Left lobe of liver (tissue), 2 donors: ENCODE measurements at regions not wholly inside any gene's neighbourhood (a gene's known extent, or its start where the extent isn't known, plus 50 kb on each side); places are given as distances from the start of the nearest gene placed in this dataset.

ENCODE experiments used
- ATAC-seq: fragments of 200-7000 bp; cut with Tn5 transposase; one replicate; pipeline ENCODE4 v1.9.1; 2020; ENCODE audit warnings: mild to moderate bottlenecking, moderate library complexity
- DNase-seq: peaks from one replicate; pipeline ENCODE4 v3.0.0-alpha.2; 2020; ENCODE audit warnings: low spot score
- donor health status: DM: no; HTN: no; CAD: no; lungs with moderate emphysema.
- donor health status: DM: no; HTN: yes; CAD: no.

DNA sequence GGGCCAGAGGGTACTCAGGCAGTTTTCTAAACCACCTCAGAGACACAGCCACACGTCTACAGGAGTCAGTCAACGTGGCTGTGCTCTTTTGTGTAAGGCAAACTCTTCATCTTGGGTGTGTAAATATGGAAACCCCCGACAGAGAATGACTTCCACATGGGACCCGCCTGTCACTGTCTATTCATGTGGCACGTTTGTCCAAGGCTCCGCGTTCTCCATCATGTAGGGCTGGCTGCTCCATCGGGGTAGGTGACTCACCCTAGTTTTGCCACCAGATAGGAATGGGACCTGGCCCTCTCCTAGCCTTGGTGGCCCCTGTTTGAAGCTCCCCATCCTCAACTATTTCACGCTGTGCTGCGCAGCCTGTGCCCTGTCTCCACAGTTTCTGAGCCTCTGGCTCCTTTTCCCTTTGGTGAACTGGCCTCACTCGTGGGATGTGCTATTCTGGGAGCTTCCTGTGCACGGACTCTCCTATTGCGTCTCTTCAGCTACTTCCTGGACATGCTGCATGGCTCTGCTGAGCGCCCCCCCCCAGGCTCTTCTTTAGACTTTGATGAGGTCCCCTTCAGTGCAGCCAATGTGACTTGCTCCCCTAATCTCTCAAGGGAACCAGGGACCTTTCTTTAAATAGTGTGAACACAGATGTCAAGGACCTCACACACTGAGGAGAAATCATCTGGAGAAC lies 143.2 kb upstream of the PDE10A start:
- ATAC-seq (no peak), DNase-seq (no peak)

DNA sequence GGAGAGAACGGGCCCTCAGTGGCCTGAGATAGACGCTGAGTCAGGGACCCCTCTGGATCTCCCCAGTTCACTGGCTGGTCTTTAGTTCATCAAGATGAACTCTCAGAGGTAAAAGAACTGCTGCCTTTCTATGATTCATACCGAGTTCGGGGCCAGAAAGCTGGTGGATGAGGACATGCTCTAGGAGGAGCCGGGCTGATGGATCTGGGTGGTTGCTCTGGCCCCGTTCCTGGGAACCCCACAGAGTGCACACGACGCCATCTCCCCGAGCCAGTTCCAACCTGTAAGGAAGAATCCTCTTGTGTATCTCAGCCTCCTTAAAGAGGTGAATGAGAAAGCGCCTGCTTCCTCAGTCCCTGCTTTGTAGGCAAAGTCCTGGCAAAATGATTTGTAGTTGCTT lies 142.6 kb upstream of the PDE10A start:
- no peak for ATAC-seq
- DNase-seq: no peak

DNA sequence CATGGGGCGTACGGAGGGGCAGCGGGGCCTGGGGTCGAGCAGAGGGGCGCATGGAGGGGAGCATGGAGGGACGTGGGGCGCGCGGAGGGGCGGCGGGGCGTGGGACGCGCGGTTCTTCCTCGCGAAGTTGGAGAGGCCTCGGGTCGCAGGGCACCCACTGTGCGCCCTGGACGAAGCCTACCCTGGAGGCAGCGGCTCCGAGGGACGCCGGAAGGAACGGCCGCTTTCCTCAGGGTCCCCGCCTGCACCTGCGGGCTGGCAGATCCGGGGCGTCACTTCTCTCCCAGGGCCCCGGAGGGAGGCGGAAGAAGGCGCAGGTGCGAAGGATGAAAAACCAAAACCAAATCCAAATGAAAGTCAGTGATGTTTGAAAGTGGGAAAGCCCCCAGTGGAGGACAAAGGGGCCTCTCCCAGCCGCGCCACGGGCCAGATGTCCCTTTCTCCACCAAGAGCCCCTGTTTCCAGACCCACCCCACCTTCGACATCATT lies 142.1 kb upstream of the PDE10A start:
- DNase-seq (no peak), ATAC-seq (no peak)

DNA sequence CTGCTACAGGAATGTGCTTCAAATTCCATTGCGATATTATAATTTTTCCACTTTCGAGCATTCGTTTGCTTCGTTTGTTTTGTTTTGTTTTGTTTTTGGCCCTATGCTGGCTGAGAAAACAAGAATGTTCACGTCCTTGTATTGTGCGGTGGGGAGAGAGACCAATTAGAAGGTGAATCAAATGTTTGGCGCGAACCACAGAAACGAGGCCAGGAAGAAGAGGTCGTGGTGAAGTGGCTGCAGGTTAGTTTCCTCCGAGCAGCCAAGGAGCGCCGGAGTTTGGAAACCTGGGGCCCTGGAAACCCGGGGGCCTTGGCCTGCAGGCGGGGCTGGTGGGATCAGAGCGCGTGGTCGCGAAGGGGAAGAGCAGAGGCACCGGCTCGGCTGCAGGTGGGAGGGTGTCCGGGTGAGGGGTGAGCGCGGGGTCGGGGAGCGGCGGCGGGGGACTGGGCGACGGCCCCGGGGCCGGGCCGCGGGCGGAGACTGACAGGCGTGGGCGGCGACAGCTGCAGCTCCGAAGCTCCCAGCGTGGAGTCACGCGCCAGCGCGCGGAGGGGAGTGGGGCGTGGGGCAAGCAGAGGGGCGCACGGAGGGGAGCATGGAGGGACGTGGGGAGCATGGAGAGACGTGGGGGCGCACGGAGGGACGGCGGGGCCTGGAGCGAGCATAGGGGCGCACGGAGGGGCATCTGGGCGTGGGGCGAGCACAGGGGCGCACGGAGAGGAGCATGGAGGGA lies 141.5 kb upstream of the PDE10A start:
- ATAC-seq (peak; percentile 54), DNase-seq (no peak)

DNA sequence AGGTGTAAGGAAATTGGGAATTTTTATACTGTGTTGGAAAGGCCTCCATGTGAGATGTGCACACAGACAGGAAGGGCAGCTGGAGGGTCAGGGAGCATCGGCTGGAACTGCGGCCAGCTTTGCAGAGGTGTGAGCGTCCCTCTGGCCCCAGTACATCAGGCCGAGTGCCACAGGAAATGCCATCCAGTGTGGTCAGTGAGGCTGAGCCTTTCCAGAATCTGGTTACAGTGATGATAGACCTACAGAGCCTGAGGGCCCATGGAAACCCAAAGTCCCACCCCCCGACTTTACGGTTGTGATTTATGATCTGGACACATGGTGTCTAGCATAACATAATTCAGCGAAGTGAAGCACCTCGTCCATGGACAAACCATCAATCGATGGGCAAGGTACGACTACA lies 137.3 kb upstream of the PDE10A start:
- no peak for DNase-seq
- no peak for ATAC-seq

DNA sequence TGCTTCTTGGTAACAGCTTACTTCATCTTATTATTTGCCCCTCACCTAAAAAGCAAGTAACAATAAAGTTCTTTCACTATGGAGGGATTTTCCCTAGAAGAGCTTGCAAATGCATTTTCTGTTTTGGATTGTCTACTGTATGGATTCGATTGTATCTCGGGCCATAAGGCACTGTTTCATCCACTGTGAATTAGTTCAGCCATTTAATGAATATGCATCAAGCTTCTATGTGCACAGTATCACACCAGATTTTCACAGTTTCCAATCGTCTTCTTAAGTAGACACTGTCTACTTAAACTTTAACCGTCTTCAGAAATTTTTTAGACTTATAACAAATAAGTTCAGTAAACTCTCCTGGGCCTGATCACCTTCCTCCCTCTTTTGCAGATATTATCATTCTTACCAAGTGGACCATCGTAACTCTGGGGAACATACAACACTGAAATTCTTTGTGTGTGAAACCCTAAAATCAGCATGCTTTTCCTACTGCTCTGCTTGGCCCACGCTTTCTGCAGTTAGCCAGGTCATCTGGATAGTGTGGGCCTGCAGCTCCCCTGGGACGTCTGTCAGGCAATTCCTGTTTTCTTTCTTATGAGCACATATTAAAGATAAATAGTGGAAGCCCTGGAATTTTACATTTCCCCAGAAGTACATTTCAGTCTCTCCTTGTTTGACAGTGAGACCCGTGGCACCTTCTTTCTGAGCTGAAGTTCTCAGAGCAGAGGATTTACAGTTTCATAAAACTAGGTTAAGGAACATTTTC lies 136.5 kb upstream of the PDE10A start:
- no peak for ATAC-seq
- DNase-seq: no peak

DNA sequence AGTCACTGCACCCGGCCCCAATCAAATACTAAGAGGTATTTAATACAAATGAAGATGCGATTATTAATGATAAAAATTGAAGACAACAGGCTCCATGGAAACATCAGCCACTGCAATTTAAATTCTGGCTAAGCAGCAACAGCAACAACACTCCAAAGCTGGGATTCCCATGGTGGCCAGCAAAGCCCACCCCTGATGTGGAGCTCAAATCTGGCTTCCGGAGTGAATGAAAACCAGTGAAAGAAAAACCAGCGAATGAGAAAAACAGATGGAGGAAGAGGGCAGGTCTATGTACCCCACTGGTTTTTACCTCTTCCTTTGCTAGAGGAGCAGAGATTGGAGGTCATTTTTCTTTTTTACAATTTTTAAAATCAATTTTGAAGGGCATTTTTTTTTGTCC lies 135.9 kb upstream of the PDE10A start:
- DNase-seq (no peak), ATAC-seq (no peak)

DNA sequence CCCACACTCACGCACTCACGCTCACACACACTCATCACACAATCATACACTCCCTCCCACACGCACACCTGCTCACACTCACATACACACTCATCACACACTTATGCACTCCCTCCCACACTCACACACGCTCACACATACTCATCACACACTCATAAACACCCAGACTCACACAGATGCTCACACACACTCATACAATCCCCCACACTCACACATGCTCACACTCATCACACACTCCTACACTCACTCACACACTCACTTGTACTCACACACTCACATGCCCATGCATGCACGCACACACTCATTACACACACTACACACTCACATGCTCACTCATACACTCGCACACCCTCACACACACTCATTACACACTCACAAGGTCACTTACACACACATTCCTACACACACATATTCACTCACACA lies 131.1 kb upstream of the PDE10A start:
- DNase-seq (no peak), ATAC-seq (no peak)

DNA sequence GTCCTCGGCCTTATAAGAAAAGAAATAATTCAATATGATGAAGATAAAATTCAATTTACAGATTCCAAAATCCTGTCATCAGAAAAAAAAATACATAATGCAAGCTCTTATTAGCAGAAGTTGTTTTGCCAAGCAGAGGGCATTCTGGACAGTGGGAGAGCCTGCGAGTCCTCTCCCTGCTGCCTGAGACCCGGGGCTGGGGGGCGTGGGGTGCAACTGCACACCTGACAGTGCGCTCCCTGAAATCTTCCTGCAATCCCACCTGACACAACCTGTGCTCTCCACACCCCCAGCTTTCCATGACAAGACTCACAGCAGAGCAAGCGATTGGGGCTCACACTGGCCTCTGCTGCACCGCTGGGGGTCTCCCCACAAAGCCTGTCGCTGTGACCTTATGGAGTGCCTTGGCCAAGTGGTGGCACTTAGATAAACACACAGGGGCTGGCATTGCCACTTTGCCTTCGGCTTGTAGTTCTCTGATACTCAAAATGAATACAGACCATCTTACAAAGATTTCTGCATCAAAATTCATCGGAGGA lies 130.3 kb upstream of the PDE10A start:
- DNase-seq (no peak), ATAC-seq (no peak)

DNA sequence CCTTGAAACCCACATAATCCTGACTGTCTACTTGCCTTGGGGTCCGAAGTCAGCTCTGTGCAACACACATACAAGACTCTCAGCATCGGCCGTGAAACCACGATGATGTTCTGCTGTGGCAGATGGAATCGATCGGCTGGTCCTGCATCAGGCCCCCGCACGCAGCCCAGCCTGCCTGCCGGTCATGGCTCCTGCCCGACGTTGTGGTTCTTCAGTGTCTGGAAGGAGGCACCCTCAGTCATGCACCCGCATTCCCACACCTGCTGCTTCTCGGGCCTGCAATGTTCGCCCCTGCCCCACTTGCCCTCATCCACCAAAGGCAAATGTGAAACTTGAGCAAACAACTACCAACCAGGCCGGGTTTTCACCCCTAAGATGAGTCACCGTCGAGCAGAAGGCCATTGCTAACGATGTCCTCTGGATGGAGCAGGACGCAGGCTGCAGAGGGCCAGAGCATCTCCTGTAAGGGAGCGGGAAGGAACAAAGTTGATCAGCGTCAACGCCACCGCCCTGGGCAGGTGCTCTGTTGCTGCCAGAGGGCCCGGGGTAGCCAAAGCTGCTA lies 128.9 kb upstream of the PDE10A start:
- ATAC-seq (no peak), DNase-seq (no peak)

DNA sequence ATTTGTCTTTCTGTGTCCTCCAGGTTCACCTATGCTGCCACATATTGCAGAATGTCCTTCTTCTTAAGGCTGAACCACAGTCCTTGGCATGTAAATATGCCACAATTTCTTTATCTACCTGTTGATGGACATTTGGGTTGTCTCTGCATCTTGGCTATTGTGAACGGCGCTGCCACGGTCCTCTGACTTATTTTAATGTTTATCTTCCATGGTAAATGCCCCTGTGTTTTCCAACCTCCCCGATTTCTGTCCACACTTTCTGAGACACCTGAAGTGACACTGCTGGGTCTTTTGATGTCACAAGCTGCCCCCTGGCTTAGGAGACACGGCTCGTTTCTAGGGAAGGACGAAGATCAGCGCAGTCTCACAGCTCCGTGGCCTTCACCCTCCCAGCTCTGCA lies 128.3 kb upstream of the PDE10A start:
- DNase-seq: no peak
- ATAC-seq: no peak

DNA sequence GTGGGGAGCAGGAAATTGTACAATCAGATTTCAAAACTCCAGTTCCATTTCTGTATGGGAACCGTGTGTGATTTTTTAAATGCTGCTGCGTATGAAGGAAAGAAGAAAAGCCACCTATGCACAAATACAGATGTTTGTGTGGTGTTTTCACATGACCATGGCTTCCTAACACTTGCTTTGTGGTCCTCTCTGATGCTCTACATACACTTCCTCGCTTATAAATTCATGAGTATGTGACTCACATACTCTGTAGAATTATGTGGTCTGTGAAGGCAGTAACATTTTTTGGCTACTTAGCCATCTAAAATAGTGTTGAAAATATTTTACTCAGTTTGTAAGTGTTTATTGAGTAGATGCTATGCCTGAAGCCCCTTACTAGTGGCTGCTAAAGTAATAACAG lies 119.8 kb upstream of the PDE10A start:
- ATAC-seq (no peak), DNase-seq (no peak)

DNA sequence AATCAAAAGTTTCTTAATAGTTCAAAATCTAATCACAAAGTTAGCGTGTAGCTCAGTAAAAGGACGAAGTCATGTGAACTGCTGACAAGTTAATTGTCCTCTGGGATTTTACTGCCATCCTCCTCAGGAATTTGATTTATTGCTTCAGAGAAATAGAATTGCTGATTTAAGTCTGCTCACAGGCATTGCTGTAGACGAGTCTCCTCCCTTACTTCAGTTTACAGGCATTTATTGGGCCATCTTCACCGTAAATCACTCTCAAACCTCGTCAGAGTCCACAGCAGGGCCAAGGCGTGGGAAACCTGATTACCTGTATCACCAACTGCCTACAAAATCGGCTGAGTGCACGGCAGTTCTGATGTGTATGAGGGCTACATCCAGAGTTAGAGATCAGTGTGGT lies 119.1 kb upstream of the PDE10A start:
- no peak for ATAC-seq
- no peak for DNase-seq

DNA sequence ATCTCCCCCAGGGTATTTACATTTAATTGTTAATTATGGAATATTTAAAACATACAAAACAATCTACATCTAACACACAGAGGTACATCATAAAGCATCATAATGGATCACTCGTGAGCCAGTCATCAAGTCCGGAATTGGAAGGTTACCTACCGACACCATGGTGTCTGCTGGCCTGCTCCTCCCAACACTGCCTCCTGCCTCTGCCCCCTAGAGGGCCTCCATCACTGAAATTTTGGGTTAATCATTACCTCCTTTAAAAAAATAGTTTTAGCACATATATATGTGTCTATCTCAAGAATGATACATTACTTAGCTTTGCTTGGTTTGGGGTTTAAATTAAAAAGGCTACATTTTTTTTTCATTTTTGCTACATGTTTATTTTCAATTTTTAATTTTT lies 114.6 kb upstream of the PDE10A start:
- no peak for ATAC-seq

DNA sequence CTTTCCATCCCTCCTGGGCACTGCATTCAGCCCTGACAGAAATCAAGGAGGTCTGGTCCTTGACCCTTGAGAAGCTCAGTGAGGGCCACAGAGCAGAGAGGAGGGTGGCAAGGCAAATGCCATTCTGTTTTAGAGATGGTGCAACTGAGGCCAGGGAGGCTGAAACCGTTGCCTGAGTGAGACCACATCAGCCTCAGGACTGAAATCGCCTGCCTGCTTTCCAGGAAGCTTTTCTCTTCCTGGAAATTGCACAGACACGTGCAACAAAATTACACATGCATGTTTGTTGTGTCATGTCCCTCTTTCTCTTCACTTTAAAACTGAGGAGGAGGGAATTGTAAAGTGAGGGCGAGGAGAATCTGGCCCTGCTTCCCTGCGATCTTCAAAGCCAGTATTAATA lies 113.7 kb upstream of the PDE10A start:
- DNase-seq (no peak), ATAC-seq (no peak)

More for the DNA sequence above, 114.6 kb upstream of the PDE10A start:
- no peak for DNase-seq

DNA sequence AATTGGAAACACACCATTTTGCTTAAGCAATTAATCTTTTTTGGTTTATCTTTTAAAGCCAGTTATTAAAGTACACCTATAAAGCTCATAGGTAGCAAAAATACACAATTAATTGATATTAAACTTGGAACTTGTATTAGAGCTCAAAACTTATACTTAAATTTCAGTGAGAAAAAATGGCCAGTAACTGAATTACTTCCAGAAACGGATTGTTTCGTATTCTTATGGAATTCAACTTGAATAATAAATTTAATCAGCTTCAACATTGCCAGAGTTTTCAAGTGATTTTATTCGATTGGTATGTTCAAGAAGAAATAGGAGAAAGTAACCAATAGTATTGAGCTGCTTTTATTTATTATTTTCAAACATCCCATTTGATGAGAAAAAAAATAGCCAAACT lies 112.7 kb upstream of the PDE10A start:
- DNase-seq (no peak), ATAC-seq (no peak)

DNA sequence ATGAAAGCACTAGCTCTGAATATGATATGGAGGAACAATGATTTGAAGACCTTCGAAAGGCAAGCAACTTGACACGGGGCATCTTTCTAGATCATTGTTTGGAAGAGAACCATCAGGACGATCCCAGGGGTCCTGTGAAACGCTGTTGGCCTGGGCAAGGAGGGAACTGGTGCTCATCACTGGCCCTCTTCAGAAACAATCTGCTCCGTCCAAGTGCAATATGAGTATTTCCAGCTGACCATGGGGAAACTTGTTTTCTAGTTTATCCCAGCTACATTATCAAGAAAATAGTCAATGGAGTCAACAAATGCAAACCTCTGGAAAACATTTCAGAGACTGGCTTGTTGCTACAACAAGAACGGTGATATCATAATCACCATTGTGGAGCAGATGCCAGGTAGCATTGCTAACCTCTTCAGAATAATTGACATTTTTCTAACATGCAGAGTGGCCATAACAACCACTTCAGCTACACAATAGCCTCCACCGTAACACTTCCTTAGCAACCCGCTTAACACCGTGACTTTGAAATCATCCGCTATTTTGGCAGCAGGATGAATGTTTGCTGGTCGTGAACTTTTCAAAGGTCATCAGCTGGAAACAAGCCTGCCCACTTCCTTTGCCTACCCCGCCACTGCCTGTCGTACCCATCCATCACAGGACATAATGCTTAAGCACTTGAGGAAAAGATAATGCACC lies 112.0 kb upstream of the PDE10A start:
- ATAC-seq: peak; percentile 97
- peak; percentile 63 for DNase-seq

DNA sequence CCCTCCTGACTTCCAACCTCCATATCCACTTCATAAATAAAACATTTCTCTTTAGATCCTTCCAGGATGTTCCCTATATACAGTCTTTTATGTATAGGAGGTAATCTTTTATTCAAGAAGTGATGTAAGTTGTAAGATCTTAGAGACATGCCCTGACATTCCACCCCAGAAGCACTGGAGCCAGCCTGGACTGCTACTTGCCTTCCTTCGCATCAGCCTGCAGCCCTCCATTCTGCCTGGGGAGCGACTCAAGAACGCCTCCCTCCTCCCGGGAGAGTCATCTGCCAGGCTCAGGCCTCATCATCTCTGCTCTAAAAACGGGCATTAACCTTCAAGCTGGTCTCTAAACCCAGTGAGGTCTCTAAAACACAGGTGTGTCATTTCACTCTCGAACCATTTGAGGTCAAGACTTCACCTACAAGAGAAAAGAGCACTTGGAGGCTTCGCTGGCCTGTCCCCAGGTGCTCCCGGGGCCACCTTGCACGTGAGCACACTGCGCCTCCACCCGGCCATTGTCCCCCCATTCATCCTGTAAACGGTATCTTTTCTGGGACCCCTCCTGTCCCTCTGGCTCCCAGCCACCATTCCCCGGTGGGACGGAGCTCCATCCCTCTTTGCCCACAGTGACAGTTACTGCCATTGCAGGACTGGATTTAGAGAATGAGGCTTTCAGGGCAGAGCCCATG lies 107.5 kb upstream of the PDE10A start:
- ATAC-seq (no peak), DNase-seq (no peak)

DNA sequence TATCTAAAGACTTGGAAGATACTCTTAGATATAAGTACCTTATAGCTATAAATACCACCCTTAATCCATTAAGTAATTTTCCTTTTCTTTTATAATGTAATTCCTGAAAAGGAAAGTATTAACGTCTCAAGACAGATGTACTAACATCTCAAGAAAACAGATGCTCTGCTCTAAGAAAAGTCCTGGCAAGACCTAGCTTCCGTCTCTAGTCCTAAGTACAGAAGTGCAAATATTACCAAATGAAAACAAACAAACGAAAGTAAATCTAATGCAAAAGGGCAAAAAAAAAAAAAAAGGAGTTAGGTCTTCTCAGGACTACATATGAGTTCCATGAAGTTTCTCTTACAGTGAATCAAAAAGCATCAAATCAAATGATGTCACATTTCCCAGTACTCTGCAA lies 106.8 kb upstream of the PDE10A start:
- no peak for DNase-seq
- no peak for ATAC-seq

DNA sequence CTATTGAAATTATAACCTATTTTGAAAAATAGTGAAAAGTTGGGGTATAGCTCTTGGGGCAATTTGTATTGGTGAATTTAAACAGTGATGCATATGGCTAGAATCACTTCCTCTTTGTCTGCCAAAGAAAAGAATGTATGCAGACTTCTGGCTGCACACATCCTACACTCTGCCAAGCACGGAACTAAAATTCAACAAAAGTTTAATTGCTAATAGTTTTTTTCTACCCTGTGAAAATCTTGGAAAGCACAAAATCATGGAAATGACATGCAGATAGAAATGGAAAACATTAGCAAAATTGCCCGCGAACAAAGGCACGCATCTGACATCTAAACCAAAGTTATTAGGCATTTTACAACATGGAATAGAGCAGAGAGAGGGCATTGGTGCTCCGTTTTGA lies 106.4 kb upstream of the PDE10A start:
- DNase-seq: no peak
- ATAC-seq: no peak
